Hematopoietic multipotent progenitor cell treated with erythropoietin and hydrocortisone succinate and interleukin-3 and kit ligand, for 8 days (in vitro differentiated cells): ENCODE measurements at regions not wholly inside any gene's neighbourhood (a gene's known extent, or its start where the extent isn't known, plus 50 kb on each side); places are given as distances from the start of the nearest gene placed in this dataset.

Source experiments
- DNase-seq: peaks from one replicate; pipeline ENCODE4 v3.0.0-alpha.2; 2015

DNA sequence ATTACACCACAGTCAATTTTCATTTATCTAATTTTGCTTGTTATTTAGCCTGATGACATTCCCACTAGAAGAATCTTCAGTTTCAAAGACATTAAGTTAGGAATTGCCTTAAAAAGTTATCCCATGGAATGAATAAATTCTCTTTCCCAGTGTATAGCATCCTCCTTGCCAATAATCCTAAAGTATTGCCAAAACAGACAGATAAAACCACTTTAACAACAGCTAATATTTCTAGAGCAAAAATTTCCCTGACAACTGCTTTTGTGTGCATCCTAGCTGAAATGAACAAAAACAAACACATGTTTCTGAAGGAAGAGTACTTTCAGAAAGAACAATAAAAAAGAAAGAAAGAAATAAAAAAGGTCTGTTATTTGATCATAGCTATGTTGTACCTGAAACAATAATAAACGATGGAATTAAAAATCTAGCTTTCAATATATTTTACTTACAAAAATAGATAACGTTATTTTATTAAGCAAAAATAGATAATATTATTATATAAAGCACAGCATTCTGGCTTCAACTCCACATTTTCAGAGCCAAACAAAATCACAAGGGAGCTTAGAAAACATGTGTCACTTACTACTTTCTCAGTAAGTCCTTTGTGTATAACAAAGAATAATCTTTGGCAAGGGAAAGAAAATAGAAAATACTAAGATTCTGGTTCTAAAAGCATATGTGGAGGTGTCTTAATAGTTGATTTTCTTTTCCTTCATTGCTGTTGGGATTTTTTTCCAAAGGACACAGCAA lies 939.0 kb upstream of the CRIM1 start:
- DNase-seq, result no peak

- DNase-seq, result no peak
Observed at GRCh38 chr2:35415942-35416341, 939.6 kb upstream of the CRIM1 start.

GRCh38 chr2:35415282-35415681 lies 940.3 kb upstream of the CRIM1 start:
- no peak for DNase-seq

DNA sequence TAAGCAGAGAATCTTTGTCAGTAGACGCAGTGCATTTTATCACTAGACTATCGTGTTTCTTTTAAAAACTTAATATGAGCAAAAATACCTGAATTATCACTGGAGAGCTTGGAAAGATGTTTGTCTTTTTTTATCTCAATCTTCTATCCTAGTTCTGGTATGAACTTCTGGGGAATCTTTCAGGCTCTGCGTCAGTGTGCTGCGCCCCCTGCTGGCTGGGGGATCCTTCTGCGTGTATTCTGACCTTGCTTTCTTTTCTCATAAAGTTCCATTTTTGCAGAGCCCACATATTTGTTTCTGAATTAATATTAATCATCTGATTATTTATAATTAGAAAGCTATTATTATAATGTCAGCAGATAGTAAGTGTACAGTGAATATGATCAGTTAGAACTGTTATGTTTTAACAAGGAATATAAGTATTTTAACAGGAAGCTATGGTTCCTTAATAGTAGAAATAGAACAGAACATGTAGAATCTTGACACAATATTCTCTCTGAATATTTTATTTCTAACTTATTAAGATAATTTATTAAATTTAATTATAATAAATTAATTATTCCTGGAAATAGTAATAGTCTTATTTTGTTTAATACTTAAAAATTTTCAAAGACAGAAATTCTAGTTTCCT lies 945.0 kb upstream of the CRIM1 start:
- peak; percentile 48 for DNase-seq

DNA sequence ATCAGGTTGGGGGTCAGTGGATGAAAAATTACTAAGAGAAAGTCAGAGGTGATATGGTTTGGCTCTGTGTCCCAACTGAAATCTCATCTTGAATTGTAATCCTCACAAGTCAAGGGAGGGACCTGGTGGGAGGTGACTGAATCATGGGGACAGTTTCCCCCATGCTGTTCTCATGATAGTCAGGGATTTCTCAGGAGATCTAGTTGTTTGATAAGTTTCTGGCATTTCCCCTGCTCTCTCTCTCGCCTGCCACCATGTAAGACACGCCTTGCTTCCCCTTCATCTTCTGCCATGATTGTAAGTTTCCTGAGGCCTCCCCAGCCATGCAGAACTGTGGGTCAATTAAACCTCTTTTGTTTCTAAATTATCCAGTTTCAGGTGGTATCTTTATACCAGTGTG lies 945.8 kb upstream of the CRIM1 start:
- DNase-seq, result no peak

GRCh38 chr2:35408320-35408719 lies 947.3 kb upstream of the CRIM1 start:
- DNase-seq, result no peak

DNA sequence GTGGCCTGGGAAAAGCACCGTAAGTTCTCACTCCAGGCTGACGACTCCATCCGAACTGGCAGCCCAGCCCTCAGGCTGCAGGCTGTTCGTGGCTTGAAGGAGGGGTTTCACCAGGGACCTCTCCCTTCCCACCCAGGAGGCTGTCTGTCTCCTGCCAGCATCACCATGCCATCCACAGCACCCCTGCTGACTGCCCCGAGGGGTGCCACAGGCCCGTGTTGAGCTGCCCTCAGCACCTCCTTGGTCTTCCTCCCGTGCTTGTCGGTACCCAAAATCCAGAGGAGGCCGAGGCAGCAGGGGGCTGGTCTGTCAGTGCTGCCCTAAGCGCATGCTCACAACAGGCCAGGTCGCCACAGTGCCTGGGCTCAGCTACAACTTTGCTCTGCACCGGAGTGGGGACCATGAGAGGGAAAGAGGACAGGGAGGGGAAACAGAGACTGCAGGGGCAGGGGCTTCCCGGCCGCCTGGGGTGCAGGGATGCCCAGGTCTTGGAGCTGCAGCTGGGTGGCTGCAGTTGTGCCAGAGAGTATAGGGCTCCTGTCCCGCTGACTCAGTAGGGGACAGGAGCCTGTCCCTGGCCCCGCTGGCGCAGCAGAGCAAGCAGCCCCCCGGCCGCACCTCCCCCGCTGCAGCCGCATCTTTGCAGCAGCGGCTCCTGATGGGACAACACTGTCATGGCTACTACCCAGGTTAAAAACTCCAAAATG lies 963.7 kb upstream of the CRIM1 start:
- DNase-seq, result no peak

DNA sequence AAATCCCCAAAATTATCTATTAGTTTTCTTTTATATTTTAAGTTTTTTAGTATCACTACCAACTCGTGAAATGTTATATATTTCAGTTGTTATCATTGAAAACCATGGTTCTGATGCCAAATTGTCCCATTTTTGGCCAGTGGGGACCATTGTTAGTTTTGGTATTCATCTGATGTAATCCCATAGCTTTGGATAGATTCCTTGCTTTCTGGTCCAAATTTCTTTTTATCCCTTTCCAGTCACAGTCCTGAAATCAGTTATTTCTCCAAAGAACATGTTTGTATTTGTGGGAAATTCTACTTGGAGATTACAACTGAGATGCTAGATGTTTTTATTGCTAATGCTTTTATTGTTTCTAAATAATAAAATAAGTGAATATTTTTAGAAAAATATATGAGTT lies 976.8 kb upstream of the CRIM1 start:
- no peak for DNase-seq

- no peak for DNase-seq
Observed at GRCh38 chr2:35374845-35375244, 980.7 kb upstream of the CRIM1 start.

GRCh38 chr2:35365859-35366258 lies 989.7 kb upstream of the CRIM1 start:
- DNase-seq, result no peak

DNA sequence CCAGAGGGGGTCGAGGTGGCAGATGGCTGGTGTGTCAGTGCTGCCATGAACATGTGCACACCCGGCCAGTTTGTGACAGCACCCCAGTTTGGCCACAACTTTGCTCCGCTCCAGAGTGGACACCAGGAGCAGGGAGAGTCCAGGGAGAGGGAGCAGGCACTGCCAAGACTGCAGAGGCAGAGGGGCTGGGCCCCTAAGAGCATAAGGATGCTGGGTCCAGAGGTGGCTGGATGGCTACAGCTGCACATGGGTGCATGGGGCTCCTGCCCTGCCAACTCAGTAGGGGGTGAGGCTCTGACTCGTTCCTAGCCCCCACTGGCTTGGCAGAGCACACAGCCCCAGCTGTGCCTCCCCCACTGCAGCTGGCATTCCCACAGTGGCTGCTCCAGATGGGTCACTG lies 999.2 kb upstream of the CRIM1 start:
- no peak for DNase-seq

DNA sequence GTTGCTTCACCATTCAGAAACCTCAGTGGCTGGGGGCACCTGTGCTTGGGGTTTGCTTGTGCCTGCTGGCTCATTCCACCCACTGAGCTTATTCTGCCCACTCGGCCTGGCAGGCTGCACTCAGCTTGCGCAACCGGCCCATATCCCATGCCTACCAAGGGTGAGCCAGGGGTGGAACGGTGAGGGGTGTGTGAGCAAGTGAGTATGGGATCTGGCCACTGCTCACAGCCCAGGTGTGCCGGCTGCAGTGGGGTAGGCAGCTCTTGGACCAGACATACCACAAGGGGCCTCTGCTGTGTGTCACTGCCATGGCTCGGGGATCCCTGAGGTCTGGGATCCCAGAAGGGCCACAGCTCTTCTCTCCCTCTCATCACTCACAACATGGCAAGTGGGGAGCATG lies 1000.5 kb upstream of the CRIM1 start:
- DNase-seq, result no peak

DNA sequence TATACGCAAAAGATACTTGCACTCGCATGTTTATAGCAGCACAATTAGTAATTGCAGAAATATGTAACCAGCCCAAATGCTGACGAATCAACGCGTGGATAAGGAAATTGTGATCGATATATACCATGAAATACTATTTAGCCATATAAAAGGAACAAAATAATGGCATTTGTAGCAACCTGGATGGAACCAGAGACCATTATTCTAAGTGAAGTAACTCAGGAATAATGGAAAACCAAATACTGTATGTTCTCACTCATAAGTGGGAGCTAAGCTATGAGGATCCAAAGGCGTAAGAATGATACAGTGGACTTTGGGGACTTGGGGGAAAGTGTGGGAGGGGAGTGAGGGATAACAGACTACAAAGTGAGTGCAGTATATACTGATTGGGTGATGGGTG lies 1008.0 kb upstream of the CRIM1 start:
- DNase-seq, result no peak

GRCh38 chr2:35343135-35343534 lies 1012.4 kb upstream of the CRIM1 start:
- peak; percentile 1 for DNase-seq

GRCh38 chr2:35339211-35339610 lies 1016.4 kb upstream of the CRIM1 start:
- DNase-seq, result no peak

- no peak for DNase-seq
Observed at GRCh38 chr2:35337922-35338321, 1017.7 kb upstream of the CRIM1 start.

DNA sequence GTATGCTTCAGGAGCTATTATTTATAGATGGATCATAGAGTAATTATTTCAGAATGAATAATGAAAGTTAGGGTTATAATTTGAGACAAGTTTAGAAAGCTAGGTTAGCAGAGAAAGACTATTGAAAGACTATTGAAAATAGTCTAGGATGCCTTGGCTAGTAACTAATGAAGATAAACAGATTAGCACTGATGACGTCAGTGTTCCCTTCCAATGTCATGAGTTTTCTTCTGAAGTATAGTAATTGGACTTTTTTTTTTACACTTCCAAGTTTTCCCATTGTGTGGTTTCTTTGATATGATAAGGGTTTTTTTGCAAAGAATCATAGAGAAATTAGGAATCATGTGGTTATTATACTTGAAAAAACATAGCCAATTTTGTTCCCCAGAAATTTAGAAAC lies 1041.5 kb upstream of the CRIM1 start:
- DNase-seq, result no peak

DNA sequence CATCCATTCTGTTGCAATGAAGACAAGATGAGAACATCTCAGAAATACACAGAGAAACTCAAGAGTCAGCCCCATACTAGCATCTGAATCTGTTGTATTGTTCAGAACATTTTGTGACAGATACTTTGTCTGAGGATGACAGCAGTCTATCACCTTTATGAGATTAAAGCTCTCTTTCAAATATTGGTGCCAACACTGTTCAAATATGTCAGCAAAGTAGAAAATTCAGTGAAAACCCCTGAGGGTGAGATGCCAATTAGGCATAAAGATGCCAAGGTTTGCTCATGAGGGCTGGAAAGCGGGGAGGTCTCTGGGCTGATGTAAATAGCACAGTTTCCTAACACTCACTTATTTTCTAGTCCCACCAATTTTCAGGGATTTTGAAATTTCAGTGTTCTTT lies 1054.2 kb upstream of the CRIM1 start:
- DNase-seq, result no peak

DNA sequence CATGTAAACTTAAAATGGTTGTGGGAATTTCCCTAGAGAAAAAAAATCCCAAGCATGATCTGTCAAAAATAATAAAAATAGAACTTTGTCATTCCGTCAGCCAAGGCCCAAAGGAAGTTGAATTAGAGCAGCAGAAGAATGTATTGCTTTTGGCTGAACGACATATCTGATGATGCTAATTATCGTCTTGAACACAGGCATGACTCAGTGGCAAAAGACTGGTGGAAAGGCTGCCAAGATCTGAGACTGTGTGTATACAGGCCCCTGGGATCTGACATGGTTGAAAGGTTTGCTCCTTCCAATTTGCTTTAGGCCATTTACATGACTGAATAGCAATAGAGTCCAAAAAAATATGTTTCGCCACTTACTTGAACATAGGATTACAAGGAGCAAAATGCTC lies 1057.1 kb upstream of the CRIM1 start:
- DNase-seq, result no peak

- no peak for DNase-seq
Observed at GRCh38 chr2:35297403-35297802, 1058.2 kb upstream of the CRIM1 start.

DNA sequence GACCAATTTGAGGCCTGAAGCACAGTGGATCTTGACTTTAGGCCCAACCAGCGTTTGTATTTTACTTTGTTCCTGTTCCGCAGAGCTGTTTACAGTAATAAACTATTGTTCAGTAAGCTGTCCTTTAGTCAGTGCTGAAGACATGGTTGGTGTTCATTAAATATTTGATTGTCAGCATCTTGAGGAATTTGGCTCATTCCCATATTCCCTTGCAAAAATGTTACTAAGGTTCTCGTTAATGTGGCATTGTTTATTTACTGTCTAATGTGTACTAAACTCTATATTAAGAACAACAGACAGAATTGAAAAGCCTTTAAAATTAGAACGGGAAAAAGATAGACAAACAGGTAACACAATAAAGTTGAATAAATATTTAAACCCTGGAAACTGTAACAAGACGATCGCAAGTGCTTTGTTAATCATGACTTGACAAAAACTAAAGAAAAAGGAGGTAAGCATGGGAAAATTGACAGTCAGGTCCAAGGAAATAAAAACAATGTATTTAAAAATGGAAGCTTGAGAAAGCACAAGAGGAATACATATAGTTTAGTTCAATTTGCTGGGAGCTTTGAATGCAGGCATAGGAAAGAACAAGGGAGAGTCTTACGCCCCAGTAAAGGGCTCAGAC lies 1060.8 kb upstream of the CRIM1 start:
- DNase-seq, result no peak

- no peak for DNase-seq
Observed at GRCh38 chr2:35293261-35293660, 1062.3 kb upstream of the CRIM1 start.

DNA sequence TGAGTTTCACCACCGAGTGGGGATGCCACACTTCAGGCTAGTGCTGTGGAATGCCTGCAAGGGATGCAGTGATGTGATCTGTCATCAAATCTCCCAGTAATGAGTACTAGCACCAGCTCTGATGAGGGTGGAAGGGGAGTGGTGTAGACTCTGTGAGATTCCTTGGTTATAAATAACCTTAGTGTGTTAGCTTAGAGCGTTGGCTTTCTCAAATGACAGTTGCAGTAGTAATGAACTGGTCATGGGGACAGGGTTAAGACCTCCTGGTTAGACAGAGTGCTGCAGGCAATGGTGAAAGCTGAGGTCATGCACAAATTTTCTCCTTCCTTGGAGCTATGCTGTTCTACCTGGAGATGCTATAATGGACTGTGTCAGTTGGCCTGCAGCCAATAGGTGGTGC lies 1063.4 kb upstream of the CRIM1 start:
- DNase-seq, result no peak

DNA sequence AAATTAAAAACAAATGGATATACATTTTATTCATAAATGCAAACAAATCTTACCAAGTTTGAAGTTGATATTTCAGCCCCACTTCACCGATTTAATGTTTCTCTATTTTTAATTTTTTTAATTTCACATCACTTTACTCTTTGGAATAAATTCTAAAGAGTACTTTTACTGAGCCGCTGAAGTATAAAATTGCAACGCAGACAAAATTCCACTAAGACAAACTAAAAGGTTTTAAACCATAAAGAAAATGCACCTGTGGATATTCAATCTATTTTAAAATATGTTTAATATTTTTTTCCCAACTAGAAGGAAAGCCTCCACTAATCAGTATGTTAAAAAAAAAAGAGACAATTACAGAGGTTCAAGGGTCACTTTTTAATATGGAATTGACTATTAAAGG lies 1073.9 kb upstream of the CRIM1 start:
- DNase-seq, result no peak
